ENCODE measurements at regions not wholly inside any gene's neighbourhood (a gene's known extent, or its start where the extent isn't known, plus 50 kb on each side); places are given as distances from the start of the nearest gene placed in this dataset.

DNA sequence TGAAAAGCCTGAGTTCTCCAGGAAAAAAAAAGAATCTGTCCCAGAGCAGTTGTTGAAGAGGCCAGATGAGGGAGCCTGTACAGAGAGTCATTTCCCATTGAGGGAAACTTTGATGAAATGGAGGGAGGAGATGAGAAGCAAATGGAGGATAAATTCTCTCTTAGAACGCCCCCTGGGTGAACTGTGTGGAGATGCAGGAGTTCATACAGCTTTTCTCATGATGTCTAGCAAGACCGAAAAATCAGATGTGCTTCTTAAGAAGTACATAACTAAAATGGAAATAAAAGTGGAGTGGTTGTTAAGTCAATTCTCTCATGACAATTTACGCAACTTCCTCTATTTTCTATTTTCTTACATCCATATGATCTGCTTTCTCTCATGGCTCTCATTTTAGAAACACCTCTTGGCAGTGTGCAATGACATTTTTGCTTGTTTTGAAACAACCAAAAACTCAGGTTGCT, 1263.1 kb downstream of the PCDH9 start:
- peak; percentile 11; the same call in 1 of the 2 replicates for ATAC-seq (ENCODE audit: low read depth)
- Histone ChIP-seq H4K5ac (ENCODE audit: low read depth, low read length) (no peak overlapping the region), H2BK20ac (ENCODE audit: low read depth, low read length) (no peak overlapping the region), H3K9ac (ENCODE audit: low read depth, low read length) (no peak overlapping the region), H3K18ac (ENCODE audit: low read depth, low read length) (no peak overlapping the region), H3K27me3 (ENCODE audit: control insufficient read depth, insufficient read depth, low read length) (no peaks in the 10 kb centered on the region), H3K27ac (ENCODE audit: insufficient read depth, low read length) (no peak overlapping the region), H2BK120ac (ENCODE audit: low read depth, low read length) (no peak overlapping the region), H4K8ac (ENCODE audit: low read depth in 2 of 2, low read length in 2 of 2) (no peak overlapping the region), H3K4me3 (ENCODE audit: insufficient read depth, low read depth, low read length) (no peak overlapping the region), H3K4ac (ENCODE audit: low read depth, low read length) (no peak overlapping the region), H2AK5ac (ENCODE audit: low read depth, low read length) (no peak overlapping the region), H4K20me1 (ENCODE audit: insufficient read depth, low read length) (no peaks in the 10 kb centered on the region), H4K91ac (ENCODE audit: insufficient read depth, low read depth, low read length) (no peak overlapping the region), H2BK15ac (ENCODE audit: low read depth, low read length) (no peak overlapping the region), H3K4me1 (ENCODE audit: control insufficient read depth, insufficient read depth, low read length) (no peaks in the 10 kb centered on the region), H2BK5ac (ENCODE audit: low read depth, low read length, poor library complexity, severe bottlenecking) (no peak overlapping the region), H3K23ac (ENCODE audit: low read depth, low read length) (no peak overlapping the region), H3K9me1 (ENCODE audit: insufficient read depth, low read length) (no peaks in the 10 kb centered on the region), H2AFZ (replicated peaks; ENCODE audit: low read length, poor library complexity) (no peak overlapping the region), H3K4me2 (ENCODE audit: low read depth, low read length) (no peak overlapping the region), H3K9me3 (ENCODE audit: control insufficient read depth, insufficient read depth, low read length) (no peaks in the 10 kb centered on the region), H3K56ac (ENCODE audit: extremely low read depth, insufficient read depth, low read length) (no peak overlapping the region), H2AK9ac (replicated peaks; ENCODE audit: low read depth, low read length, poor library complexity) (no peak overlapping the region), H3K14ac (replicated peaks; ENCODE audit: low read depth, low read length) (no peak overlapping the region), H3K36me3 (ENCODE audit: control insufficient read depth, insufficient read depth, low read length) (no peaks in the 10 kb centered on the region), H3K79me1 (ENCODE audit: low read depth in 1 of 2, low read length in 2 of 2) (no peaks in the 10 kb centered on the region)
- in situ Hi-C loops (cut with MboI; ENCODE audit: low sequenced_read_pairs) (no loop called here), intact Hi-C loops (cut with micrococcal nuclease) (no loop called here), dilution Hi-C loops (cut with HindIII; ENCODE audit: low sequenced_read_pairs, unreplicated experiment) (no loop called here)
- ChIA-PET POLR2A (ENCODE audit: unreplicated experiment) (no interaction called here), CTCF (no interaction called here)
- TF ChIP-seq, protein P1, sequence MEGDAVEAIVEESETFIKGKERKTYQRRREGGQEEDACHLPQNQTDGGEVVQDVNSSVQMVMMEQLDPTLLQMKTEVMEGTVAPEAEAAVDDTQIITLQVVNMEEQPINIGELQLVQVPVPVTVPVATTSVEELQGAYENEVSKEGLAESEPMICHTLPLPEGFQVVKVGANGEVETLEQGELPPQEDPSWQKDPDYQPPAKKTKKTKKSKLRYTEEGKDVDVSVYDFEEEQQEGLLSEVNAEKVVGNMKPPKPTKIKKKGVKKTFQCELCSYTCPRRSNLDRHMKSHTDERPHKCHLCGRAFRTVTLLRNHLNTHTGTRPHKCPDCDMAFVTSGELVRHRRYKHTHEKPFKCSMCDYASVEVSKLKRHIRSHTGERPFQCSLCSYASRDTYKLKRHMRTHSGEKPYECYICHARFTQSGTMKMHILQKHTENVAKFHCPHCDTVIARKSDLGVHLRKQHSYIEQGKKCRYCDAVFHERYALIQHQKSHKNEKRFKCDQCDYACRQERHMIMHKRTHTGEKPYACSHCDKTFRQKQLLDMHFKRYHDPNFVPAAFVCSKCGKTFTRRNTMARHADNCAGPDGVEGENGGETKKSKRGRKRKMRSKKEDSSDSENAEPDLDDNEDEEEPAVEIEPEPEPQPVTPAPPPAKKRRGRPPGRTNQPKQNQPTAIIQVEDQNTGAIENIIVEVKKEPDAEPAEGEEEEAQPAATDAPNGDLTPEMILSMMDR (conservative IDR thresholded peaks at IDR 0.05; ENCODE audit: low read depth, low read length) = peak; percentile 42
- TF ChIP-seq RAD21 (IDR thresholded peaks at IDR 0.05; ENCODE audit: low read length) = peak; percentile 37; the same call in 1 of the 2 replicates
- TF ChIP-seq MAZ (IDR thresholded peaks at IDR 0.05; ENCODE audit: borderline replicate concordance, low read depth, low read length) = no peak
- peak; percentile 45 for DNase-seq
- WGBS, 2 experiments (ENCODE audit: extremely low coverage in 2 of 2, insufficient read length in 1 of 2) = 100% methylated on average over 1 of the region's 3 CpGs; no CpG with 5 or more reads in 1 of the 2 experiments
- no TSS peak for BruUV-seq (replicated peaks)
